ENCODE measurements at regions not wholly inside any gene's neighbourhood (a gene's known extent, or its start where the extent isn't known, plus 50 kb on each side); places are given as distances from the start of the nearest gene placed in this dataset.
"Not testable (repeated sequence)": the region's sequence is repeated elsewhere in the genome, so short reads cannot be mapped to it uniquely, and the experiment has no call there.

- DNase-seq = no peak
These were observed 377.8 kb upstream of the PROK2 start for GRCh38 chr3:72162649-72163184.

DNA sequence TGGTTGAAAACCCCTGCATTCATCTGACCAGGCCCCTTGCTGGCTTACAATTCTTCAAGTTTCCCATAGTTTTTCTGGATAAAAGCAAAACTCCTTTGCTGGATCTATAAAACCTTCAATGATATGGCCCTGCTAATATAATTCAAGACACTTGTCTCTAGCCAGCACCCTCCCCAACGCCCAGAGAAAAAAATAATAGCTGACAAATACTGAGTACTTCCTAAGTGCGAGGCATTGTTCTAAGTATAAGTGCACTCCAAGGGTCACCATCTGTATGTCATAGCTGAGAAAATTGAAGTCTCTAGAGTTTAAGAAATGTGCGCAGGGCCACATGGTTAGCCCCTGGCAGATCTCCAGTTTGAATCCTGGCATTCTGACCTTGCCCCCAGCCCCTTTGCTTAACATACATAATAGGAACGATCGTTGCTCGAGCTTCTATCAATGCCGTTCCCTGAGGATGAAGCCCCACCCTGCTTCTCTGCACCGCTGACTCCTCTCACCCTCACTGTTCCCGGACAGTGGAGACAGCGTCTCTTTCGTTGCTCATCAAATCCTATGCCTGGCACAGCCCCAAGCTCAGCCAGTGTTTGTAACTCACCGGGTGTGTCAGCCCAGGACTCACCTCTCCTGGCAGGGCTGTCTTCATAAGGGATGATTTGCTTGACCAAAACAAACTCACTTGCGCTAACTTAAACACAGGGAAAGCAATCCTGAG lies 377.1 kb upstream of the PROK2 start:
- no peak for DNase-seq

GRCh38 chr3:72161285-72161684 lies 376.3 kb upstream of the PROK2 start:
- DNase-seq = not testable (repeated sequence)

DNA sequence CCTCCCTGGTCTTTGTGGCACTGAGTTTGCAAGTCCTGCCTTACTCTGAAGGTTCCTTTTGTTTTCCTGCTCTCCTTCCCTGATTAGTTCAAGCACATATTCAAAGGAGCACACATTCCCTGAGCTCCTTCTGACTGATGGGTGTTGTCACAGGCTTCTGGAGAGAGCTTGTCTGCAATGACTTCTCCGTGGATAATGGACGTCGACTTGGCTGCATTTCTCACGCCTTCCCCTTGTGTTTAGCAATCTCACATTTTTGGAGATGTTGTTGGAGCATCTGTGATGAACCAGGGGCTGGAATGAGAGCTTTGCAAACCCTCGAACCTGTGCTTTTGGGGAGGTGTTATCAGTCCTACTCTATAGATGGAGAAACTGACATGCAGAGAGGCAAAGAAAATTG lies 375.4 kb upstream of the PROK2 start:
- no peak for DNase-seq

GRCh38 chr3:72159487-72159886 lies 374.5 kb upstream of the PROK2 start:
- DNase-seq = no peak

GRCh38 chr3:72158639-72159326 lies 373.8 kb upstream of the PROK2 start:
- DNase-seq = no peak

- no peak for DNase-seq
These were observed 373.0 kb upstream of the PROK2 start for GRCh38 chr3:72157748-72158638.

DNA sequence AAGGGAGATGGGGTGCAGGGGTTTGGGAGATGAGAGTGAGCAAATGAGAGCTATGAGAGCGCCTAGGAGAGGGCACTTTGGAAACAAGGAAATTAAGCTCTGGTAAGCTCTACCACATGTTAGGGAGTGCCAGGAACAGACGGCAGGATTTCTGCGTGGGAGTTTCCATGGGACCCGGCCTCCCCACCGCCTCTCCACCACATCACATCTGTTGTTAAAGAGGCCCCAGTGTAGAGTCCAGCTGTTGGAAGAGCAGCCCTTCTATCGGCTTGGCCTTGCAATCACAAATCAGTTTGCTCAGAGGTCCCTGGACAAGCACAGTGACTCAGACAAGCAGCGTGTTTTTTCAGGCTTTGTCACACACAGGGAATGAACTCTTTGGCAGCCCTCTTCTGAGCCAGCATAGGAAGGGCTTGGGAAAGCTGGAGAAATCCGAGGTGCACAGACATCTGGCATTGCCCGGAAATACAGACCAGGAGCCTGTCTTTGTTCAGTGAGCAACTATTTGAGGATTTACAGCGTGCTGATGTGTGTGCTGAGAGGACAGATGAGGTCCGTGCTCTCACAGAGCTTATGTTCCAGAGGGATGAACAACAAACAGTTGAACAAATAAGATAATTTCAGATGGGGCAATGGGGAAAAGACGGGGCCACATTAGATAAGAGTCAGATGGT lies 370.6 kb upstream of the PROK2 start:
- no peak for DNase-seq

- DNase-seq = no peak
These were observed 369.7 kb upstream of the PROK2 start for GRCh38 chr3:72154391-72155335.

DNA sequence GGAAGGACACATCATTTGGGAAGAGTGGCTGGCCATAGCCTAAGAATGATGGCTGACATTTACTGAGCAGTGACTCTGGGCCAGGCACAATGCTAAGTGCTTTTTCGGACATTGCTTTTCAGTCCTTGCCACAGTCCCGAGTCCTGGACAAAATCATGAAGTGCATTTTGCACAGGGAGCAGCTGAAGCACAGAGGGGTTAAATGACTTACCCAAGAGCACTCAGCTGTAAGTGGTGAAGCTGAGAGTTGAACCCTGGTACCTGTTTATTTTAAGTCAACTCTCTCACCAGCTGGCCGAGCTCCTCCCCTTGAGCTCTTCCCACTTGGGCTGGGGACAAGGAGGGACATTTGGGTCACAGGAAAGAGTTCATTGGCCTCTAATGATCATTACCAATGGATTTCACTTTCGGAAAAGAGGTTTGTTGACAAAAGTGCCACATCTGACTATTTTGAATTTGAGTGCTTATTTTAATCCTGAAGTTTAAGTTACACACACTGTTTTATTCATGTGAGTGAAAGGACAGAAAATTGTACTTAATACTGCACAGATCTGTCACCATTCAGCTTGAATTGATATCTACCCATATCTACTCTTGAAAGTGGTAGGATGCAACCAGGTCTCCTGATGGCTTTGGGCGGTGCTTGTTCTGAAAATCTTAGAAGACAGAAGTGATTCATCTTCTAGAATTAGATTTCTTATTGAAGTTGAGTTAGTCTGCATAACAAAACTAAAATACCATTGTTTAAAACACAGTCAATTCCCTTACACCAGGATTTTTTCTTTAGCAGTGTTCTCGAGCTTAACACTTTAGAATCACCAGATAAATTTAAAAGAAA lies 368.7 kb upstream of the PROK2 start:
- no peak for DNase-seq

DNA sequence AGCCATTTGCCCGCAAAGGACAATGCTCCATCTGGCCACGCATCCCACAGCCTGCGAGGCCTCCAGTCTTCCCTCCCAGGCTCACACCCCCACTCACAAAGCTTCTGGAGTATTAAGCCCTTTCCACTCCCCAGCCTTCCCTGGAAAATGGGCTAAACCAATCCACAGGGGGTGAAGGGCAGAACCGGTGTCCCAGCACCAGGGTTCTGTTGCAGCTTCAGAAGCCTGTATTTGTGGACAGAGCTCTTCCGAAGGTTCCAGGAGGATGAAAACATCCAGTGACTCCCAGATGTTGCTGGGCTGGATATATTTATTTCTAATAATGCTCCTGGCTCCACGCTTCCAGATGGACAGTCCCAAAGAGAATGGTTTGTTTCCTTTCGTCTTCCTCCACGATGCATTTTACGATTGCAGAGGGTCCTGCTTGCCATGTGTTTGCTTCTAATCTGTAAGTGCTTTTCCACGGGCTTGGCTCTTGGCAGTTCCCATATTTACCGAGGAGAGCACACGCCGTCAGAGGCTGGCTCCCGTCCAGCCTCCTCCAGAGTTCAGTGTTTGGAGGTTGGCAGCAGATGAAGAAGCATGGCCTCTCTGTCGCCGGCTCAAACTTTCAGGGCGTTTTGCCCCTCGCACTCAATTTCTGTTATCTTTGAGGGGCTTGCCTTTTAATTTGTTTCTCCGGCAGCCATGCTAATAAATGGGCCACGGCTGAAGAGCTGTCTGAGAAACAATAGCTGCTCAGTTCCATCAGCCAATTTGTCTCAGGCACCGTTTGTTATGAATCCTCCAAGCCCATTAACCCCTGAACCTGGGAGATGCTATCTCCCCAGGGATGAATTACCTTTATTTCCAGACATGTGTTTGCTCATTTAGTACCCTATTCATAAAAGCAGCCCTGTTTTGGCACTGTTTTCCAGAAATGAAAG lies 367.9 kb upstream of the PROK2 start:
- DNase-seq = no peak

GRCh38 chr3:72151465-72152238 lies 366.7 kb upstream of the PROK2 start:
- DNase-seq = no peak

- no peak for DNase-seq
These were observed 365.9 kb upstream of the PROK2 start for GRCh38 chr3:72150634-72151412.

GRCh38 chr3:72149645-72150300 lies 364.8 kb upstream of the PROK2 start:
- no peak for DNase-seq

GRCh38 chr3:72147600-72147999 lies 362.7 kb upstream of the PROK2 start:
- no peak for DNase-seq

- DNase-seq = no peak
These were observed 360.8 kb upstream of the PROK2 start for GRCh38 chr3:72145506-72146380.
